ENCODE measurements at regions not wholly inside any gene's neighbourhood (a gene's known extent, or its start where the extent isn't known, plus 50 kb on each side); places are given as distances from the start of the nearest gene placed in this dataset.
A peak's percentile ranks its signal among the peaks of the same experiment; 100 is the strongest.

DNA sequence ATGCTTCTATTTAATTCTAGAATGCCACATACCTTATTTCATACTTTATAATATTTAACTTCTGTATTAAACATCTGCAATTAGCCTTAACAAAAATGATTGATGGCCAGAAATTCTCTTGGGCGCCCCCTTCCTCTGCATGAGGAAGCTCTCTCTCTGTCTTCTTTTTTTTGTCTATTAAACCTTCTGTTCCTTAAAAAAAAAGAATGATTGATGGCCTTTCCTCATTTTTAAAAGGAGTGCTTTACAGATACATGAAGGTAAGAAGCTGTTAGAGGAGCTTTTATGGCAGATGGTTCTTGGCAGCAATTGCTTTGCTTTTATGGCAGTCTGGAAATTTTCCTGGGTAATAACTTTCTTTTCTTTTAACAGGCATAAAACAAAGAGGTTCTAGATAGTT lies 526.9 kb downstream of the SLC4A3 start:
- WGBS, 2 donors (ENCODE audit: extremely low coverage in 2 of 2, insufficient read length in 2 of 2, insufficient replicate concordance in 1 of 2), result no CpG with 5 or more reads among the region's 1 CpG
- no peaks in the 10 kb centered on the region for H3K27me3 ChIP-seq (ENCODE audit: control insufficient read depth in 3 of 3, insufficient read depth in 3 of 3, low read depth in 1 of 3, low read length in 3 of 3)
- H4K8ac ChIP-seq (ENCODE audit: low read depth, low read length), result no peak overlapping the region
- no peak for DNase-seq (ENCODE audit: low spot score)
- no peak overlapping the region for H3K14ac ChIP-seq (ENCODE audit: low read length)
- H3K4me2 ChIP-seq (ENCODE audit: insufficient read depth, low read length, poor library complexity, severe bottlenecking), result no peak overlapping the region
- H3K79me1 ChIP-seq (ENCODE audit: low read depth, low read length), result no peaks in the 10 kb centered on the region
- H3K4me1 ChIP-seq (ENCODE audit: control insufficient read depth in 2 of 2, insufficient read depth in 1 of 2, low read depth in 1 of 2, low read length in 2 of 2), result no peaks in the 10 kb centered on the region
- H2AK5ac ChIP-seq (ENCODE audit: low read depth, low read length), result no peak overlapping the region
- H3K9ac ChIP-seq (ENCODE audit: low read depth, low read length, poor library complexity), result no peak overlapping the region
- H3K18ac ChIP-seq (ENCODE audit: low read length), result no peak overlapping the region
- no peak overlapping the region for H3K4ac ChIP-seq (ENCODE audit: low read length)
- no peak overlapping the region for H3K23ac ChIP-seq (ENCODE audit: low read depth, low read length, poor library complexity)
- H3K4me3 ChIP-seq (ENCODE audit: low read length in 2 of 2), result no peak overlapping the region
- no peak overlapping the region for H2BK12ac ChIP-seq (ENCODE audit: low read length)
- H2BK15ac ChIP-seq (ENCODE audit: low read length), result no peak overlapping the region
- H3K27ac ChIP-seq (replicated peaks; ENCODE audit: low read length), result no peak overlapping the region
- no peak overlapping the region for H2BK120ac ChIP-seq (ENCODE audit: low read depth, low read length)
- H3K9me3 ChIP-seq (replicated peaks in 1 of 2; ENCODE audit: control insufficient read depth in 2 of 2, insufficient read depth in 1 of 2, low read depth in 1 of 2, low read length in 2 of 2), result no peaks in the 10 kb centered on the region
- H3K36me3 ChIP-seq (replicated peaks in 1 of 2; ENCODE audit: control insufficient read depth in 2 of 2, insufficient read depth in 2 of 2, low read length in 2 of 2), result no peaks in the 10 kb centered on the region
- no peak overlapping the region for H2BK5ac ChIP-seq (ENCODE audit: low read length)
- H4K91ac ChIP-seq (ENCODE audit: low read depth, low read length, poor library complexity), result no peak overlapping the region
- H2AFZ ChIP-seq (ENCODE audit: low read length), result no peak overlapping the region

DNA sequence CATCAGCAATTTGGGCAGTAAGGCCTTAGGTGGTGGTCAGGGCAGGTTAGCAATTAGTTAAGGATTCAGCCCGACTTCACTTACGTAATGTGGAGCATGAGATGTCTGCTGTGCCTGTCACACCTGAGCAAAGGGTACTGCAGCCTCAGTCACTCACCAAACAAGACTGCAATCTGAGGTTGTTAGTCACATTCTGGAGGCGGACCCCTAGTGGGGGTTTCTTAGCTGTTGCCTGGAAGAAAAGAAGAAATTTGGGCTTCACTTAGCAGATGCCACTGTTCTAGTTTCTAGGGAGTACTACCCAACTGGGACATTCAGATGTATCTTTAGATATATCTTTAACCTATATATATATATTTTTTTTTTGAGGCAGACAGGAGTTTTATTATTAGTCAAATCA lies 529.9 kb downstream of the SLC4A3 start:
- Histone ChIP-seq H3K36me3 (replicated peaks in 1 of 2; ENCODE audit: control insufficient read depth in 2 of 2, insufficient read depth in 2 of 2, low read length in 2 of 2) (no peaks in the 10 kb centered on the region), H3K27ac (replicated peaks; ENCODE audit: low read length) (no peak overlapping the region), H3K9me3 (replicated peaks in 1 of 2; ENCODE audit: control insufficient read depth in 2 of 2, insufficient read depth in 1 of 2, low read depth in 1 of 2, low read length in 2 of 2) (no peaks in the 10 kb centered on the region), H3K23ac (ENCODE audit: low read depth, low read length, poor library complexity) (no peak overlapping the region), H4K8ac (ENCODE audit: low read depth, low read length) (no peak overlapping the region), H3K9ac (ENCODE audit: low read depth, low read length, poor library complexity) (no peak overlapping the region), H3K14ac (ENCODE audit: low read length) (no peak overlapping the region), H4K91ac (ENCODE audit: low read depth, low read length, poor library complexity) (no peak overlapping the region), H3K18ac (ENCODE audit: low read length) (peak overlapping the region; percentile 55), H3K4me3 (ENCODE audit: low read length in 2 of 2) (no peak overlapping the region), H2BK15ac (ENCODE audit: low read length) (no peak overlapping the region), H2AK5ac (ENCODE audit: low read depth, low read length) (no peak overlapping the region), H2BK5ac (ENCODE audit: low read length) (no peak overlapping the region), H3K4ac (ENCODE audit: low read length) (no peak overlapping the region), H2AFZ (ENCODE audit: low read length) (no peak overlapping the region), H3K4me1 (ENCODE audit: control insufficient read depth in 2 of 2, insufficient read depth in 1 of 2, low read depth in 1 of 2, low read length in 2 of 2) (no peaks in the 10 kb centered on the region), H3K79me1 (ENCODE audit: low read depth, low read length) (no peaks in the 10 kb centered on the region), H3K27me3 (ENCODE audit: control insufficient read depth in 3 of 3, insufficient read depth in 3 of 3, low read depth in 1 of 3, low read length in 3 of 3) (no peaks in the 10 kb centered on the region), H2BK12ac (ENCODE audit: low read length) (no peak overlapping the region), H3K4me2 (ENCODE audit: insufficient read depth, low read length, poor library complexity, severe bottlenecking) (no peak overlapping the region), H2BK120ac (ENCODE audit: low read depth, low read length) (no peak overlapping the region)
- no peak for DNase-seq (ENCODE audit: low spot score)
- WGBS, 2 donors (ENCODE audit: extremely low coverage in 2 of 2, insufficient read length in 2 of 2, insufficient replicate concordance in 1 of 2), result no CpG with 5 or more reads among the region's 3 CpGs

DNA sequence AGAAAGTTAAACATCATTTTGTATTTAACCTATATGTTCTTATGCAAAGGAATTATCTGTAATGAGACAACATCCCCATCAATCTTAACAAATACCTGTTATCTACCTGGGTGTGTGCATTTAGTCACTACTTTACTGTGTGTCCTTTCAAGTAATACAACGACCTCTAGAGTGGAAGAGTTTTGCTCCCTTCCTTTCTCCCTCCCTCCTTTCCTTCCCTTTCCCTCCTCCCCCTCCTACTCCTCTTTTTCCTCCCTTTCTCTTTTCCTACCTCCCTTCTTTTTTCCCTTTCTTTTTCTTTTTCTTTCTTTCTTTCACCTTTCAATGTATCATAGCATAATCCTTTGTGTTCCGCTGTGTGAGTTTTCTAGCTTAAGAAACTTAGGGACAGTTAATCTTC lies 532.3 kb downstream of the SLC4A3 start:
- no peak overlapping the region for H3K18ac ChIP-seq (ENCODE audit: low read length)
- no peaks in the 10 kb centered on the region for H3K36me3 ChIP-seq (replicated peaks in 1 of 2; ENCODE audit: control insufficient read depth in 2 of 2, insufficient read depth in 2 of 2, low read length in 2 of 2)
- H3K14ac ChIP-seq (ENCODE audit: low read length), result no peak overlapping the region
- no peaks in the 10 kb centered on the region for H3K79me1 ChIP-seq (ENCODE audit: low read depth, low read length)
- H2AFZ ChIP-seq (ENCODE audit: low read length), result no peak overlapping the region
- no peak overlapping the region for H2BK5ac ChIP-seq (ENCODE audit: low read length)
- no peak overlapping the region for H2BK120ac ChIP-seq (ENCODE audit: low read depth, low read length)
- no peak overlapping the region for H3K27ac ChIP-seq (replicated peaks; ENCODE audit: low read length)
- no peak overlapping the region for H3K4me2 ChIP-seq (ENCODE audit: insufficient read depth, low read length, poor library complexity, severe bottlenecking)
- H3K9ac ChIP-seq (ENCODE audit: low read depth, low read length, poor library complexity), result no peak overlapping the region
- no peak overlapping the region for H3K4me3 ChIP-seq (ENCODE audit: low read length in 2 of 2)
- no peak overlapping the region for H2BK15ac ChIP-seq (ENCODE audit: low read length)
- H4K91ac ChIP-seq (ENCODE audit: low read depth, low read length, poor library complexity), result no peak overlapping the region
- no peaks in the 10 kb centered on the region for H3K27me3 ChIP-seq (ENCODE audit: control insufficient read depth in 3 of 3, insufficient read depth in 3 of 3, low read depth in 1 of 3, low read length in 3 of 3)
- no CpG with 5 or more reads among the region's 2 CpGs for WGBS, 2 donors (ENCODE audit: extremely low coverage in 2 of 2, insufficient read length in 2 of 2, insufficient replicate concordance in 1 of 2)
- H3K4ac ChIP-seq (ENCODE audit: low read length), result no peak overlapping the region
- H3K9me3 ChIP-seq (replicated peaks in 1 of 2; ENCODE audit: control insufficient read depth in 2 of 2, insufficient read depth in 1 of 2, low read depth in 1 of 2, low read length in 2 of 2), result no peaks in the 10 kb centered on the region
- no peaks in the 10 kb centered on the region for H3K4me1 ChIP-seq (ENCODE audit: control insufficient read depth in 2 of 2, insufficient read depth in 1 of 2, low read depth in 1 of 2, low read length in 2 of 2)
- H3K23ac ChIP-seq (ENCODE audit: low read depth, low read length, poor library complexity), result no peak overlapping the region
- no peak overlapping the region for H4K8ac ChIP-seq (ENCODE audit: low read depth, low read length)
- no peak for DNase-seq (ENCODE audit: low spot score)
- no peak overlapping the region for H2AK5ac ChIP-seq (ENCODE audit: low read depth, low read length)
- no peak overlapping the region for H2BK12ac ChIP-seq (ENCODE audit: low read length)

DNA sequence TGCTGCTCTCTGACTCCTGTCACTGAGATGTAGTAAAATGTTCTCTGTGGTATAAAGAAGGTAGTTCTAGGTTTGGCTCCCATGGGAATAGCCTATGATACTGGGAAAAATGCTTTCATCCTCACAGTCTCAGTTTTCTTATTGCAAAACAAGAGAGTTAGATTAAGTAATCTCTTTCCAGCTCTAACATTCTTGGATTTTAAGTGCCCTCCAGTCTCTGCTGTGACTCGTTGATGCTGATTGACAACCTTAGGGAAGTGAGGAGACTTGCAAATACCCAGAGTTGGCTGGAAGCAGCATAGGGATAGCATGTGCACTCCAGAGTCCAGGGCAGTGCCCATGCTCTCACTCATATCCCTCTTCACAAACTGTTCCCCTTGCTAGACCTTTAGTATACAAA lies 534.9 kb downstream of the SLC4A3 start:
- Histone ChIP-seq H3K4ac (ENCODE audit: low read length) (no peak overlapping the region), H3K14ac (ENCODE audit: low read length) (no peak overlapping the region), H4K91ac (ENCODE audit: low read depth, low read length, poor library complexity) (no peak overlapping the region), H3K4me1 (ENCODE audit: control insufficient read depth in 2 of 2, insufficient read depth in 1 of 2, low read depth in 1 of 2, low read length in 2 of 2) (no peaks in the 10 kb centered on the region), H3K4me3 (ENCODE audit: low read length in 2 of 2) (no peak overlapping the region), H3K18ac (ENCODE audit: low read length) (no peak overlapping the region), H3K27me3 (ENCODE audit: control insufficient read depth in 3 of 3, insufficient read depth in 3 of 3, low read depth in 1 of 3, low read length in 3 of 3) (no peaks in the 10 kb centered on the region), H4K8ac (ENCODE audit: low read depth, low read length) (no peak overlapping the region), H2BK120ac (ENCODE audit: low read depth, low read length) (no peak overlapping the region), H2AFZ (ENCODE audit: low read length) (no peak overlapping the region), H2BK12ac (ENCODE audit: low read length) (no peak overlapping the region), H3K36me3 (replicated peaks in 1 of 2; ENCODE audit: control insufficient read depth in 2 of 2, insufficient read depth in 2 of 2, low read length in 2 of 2) (no peaks in the 10 kb centered on the region), H2BK5ac (ENCODE audit: low read length) (no peak overlapping the region), H3K23ac (ENCODE audit: low read depth, low read length, poor library complexity) (no peak overlapping the region), H3K9me3 (replicated peaks in 1 of 2; ENCODE audit: control insufficient read depth in 2 of 2, insufficient read depth in 1 of 2, low read depth in 1 of 2, low read length in 2 of 2) (no peaks in the 10 kb centered on the region), H2AK5ac (ENCODE audit: low read depth, low read length) (no peak overlapping the region), H3K4me2 (ENCODE audit: insufficient read depth, low read length, poor library complexity, severe bottlenecking) (no peak overlapping the region), H2BK15ac (ENCODE audit: low read length) (no peak overlapping the region), H3K27ac (replicated peaks; ENCODE audit: low read length) (no peak overlapping the region), H3K9ac (ENCODE audit: low read depth, low read length, poor library complexity) (no peak overlapping the region), H3K79me1 (ENCODE audit: low read depth, low read length) (no peaks in the 10 kb centered on the region)
- DNase-seq (ENCODE audit: low spot score), result no peak
- no CpG with 5 or more reads among the region's 1 CpG for WGBS, 2 donors (ENCODE audit: extremely low coverage in 2 of 2, insufficient read length in 2 of 2, insufficient replicate concordance in 1 of 2)

Data from neuronal stem cell (in vitro differentiated cells).